ENCODE measurements at regions not wholly inside any gene's neighbourhood (a gene's known extent, or its start where the extent isn't known, plus 50 kb on each side); places are given as distances from the start of the nearest gene placed in this dataset.
A peak's percentile ranks its signal among the peaks of the same experiment; 100 is the strongest.

GRCh38 chr9:93372391-93372790 lies 79.1 kb upstream of the FAM120A start:
- no peak for DNase-seq

GRCh38 chr9:93376411-93376810 lies 75.1 kb upstream of the FAM120A start:
- DNase-seq: no peak

- DNase-seq: no peak
Observed at GRCh38 chr9:93378276-93378675, 73.2 kb upstream of the FAM120A start.

- no peak for DNase-seq
Observed at GRCh38 chr9:93379051-93379450, 72.4 kb upstream of the FAM120A start.

GRCh38 chr9:93380410-93381060 lies 71.0 kb upstream of the FAM120A start:
- no peak for DNase-seq

GRCh38 chr9:93387791-93388190 lies 63.7 kb upstream of the FAM120A start:
- no peak for DNase-seq

- DNase-seq: peak; percentile 68
Observed at GRCh38 chr9:93390953-93391515, 60.5 kb upstream of the FAM120A start.

GRCh38 chr9:93391898-93392297 lies 59.6 kb upstream of the FAM120A start:
- DNase-seq: no peak

GRCh38 chr9:93392974-93393373 lies 58.5 kb upstream of the FAM120A start:
- DNase-seq: no peak

Data from NCI-H1436 treated with DMSO at 0.1 percent for 48 hours (cell line).